BLaER1 (cell line): ENCODE measurements at regions not wholly inside any gene's neighbourhood (a gene's known extent, or its start where the extent isn't known, plus 50 kb on each side); places are given as distances from the start of the nearest gene placed in this dataset.
A peak's percentile ranks its signal among the peaks of the same experiment; 100 is the strongest.

Experiments used
- H3K27ac ChIP-seq: shearing (Covaris generic); formaldehyde crosslinking; 2 replicates; pipeline ENCODE4 v1.8.1; 2022
- H3K27me3 ChIP-seq: shearing (Covaris generic); formaldehyde crosslinking; 2 replicates; pipeline ENCODE4 v1.8.1; 2022
- H3K36me3 ChIP-seq: shearing (Covaris generic); formaldehyde crosslinking; 2 replicates; pipeline ENCODE4 v1.8.1; 2022
- H3K4me1 ChIP-seq: shearing (Covaris generic); formaldehyde crosslinking; 2 replicates; pipeline ENCODE4 v1.8.1; 2022
- H3K4me2 ChIP-seq: shearing (Covaris generic); formaldehyde crosslinking; 2 replicates; pipeline ENCODE4 v1.8.1; 2022
- H3K4me3 ChIP-seq: shearing (Covaris generic); formaldehyde crosslinking; 2 replicates; pipeline ENCODE4 v1.8.1; 2022
- H3K9ac ChIP-seq: shearing (Covaris generic); formaldehyde crosslinking; 2 replicates; pipeline ENCODE4 v1.8.1; 2022
- H3K9me3 ChIP-seq: shearing (Covaris generic); formaldehyde crosslinking; 2 replicates; pipeline ENCODE4 v1.8.1; 2022
- H4K20me1 ChIP-seq: shearing (Covaris generic); formaldehyde crosslinking; 2 replicates; pipeline ENCODE4 v1.8.1; 2022
- Cebpa-rat ChIP-seq: shearing (Covaris generic); IDR thresholded peaks from 2 replicates; pipeline ENCODE4 v1.8.1; 2022

- H3K27ac ChIP-seq: no peak overlapping the region
- no peak for TF ChIP-seq Cebpa-rat
- H3K4me2 ChIP-seq: peak overlapping the region; percentile 98
- peaks cover 55% of the 10 kb centered on the region for H3K4me1 ChIP-seq
- H3K9me3 ChIP-seq: no peaks in the 10 kb centered on the region
- no peak overlapping the region for H3K4me3 ChIP-seq
- peaks cover 5% of the 10 kb centered on the region; the same call in 1 of the 2 replicates for H3K36me3 ChIP-seq
- peaks cover 12% of the 10 kb centered on the region for H3K27me3 ChIP-seq
- peaks cover 45% of the 10 kb centered on the region for H4K20me1 ChIP-seq
- H3K9ac ChIP-seq: no peak overlapping the region
Observed at GRCh38 chr21:31556662-31557061, 102.8 kb upstream of the SOD1 start.

- Histone ChIP-seq H3K27me3 (peaks cover 12% of the 10 kb centered on the region), H3K9ac (no peak overlapping the region), H3K9me3 (no peaks in the 10 kb centered on the region), H3K36me3 (peaks cover 5% of the 10 kb centered on the region; the same call in 1 of the 2 replicates), H3K4me3 (no peak overlapping the region), H3K4me1 (peaks cover 50% of the 10 kb centered on the region), H4K20me1 (peaks cover 54% of the 10 kb centered on the region), H3K27ac (no peak overlapping the region), H3K4me2 (0 out of 2 replicates have a peak overlapping the region, but pooled peaks have one; percentile 27)
- no peak for TF ChIP-seq Cebpa-rat
Observed at GRCh38 chr21:31555741-31556191, 103.7 kb upstream of the SOD1 start.

- H3K4me2 ChIP-seq: peak overlapping the region; percentile 18
- TF ChIP-seq Cebpa-rat: no peak
- H3K4me3 ChIP-seq: no peak overlapping the region
Observed at GRCh38 chr21:31554511-31555022, 104.9 kb upstream of the SOD1 start.

GRCh38 chr21:31553926-31554325 lies 105.6 kb upstream of the SOD1 start:
- TF ChIP-seq Cebpa-rat: no peak
- H3K4me2 ChIP-seq: peak overlapping the region; percentile 18; the same call in 1 of the 2 replicates

More at GRCh38 chr21:31554511-31555022, 104.9 kb upstream of the SOD1 start:
- peaks cover 39% of the 10 kb centered on the region for H3K4me1 ChIP-seq
- 0 out of 2 replicates have a peak, but pooled peaks cover 7% of the 10 kb centered on the region for H3K9me3 ChIP-seq
- no peak overlapping the region for H3K9ac ChIP-seq
- peaks cover 5% of the 10 kb centered on the region; the same call in 1 of the 2 replicates for H3K36me3 ChIP-seq
- H3K27ac ChIP-seq: no peak overlapping the region
- H3K27me3 ChIP-seq: peaks cover 12% of the 10 kb centered on the region
- peaks cover 55% of the 10 kb centered on the region for H4K20me1 ChIP-seq

GRCh38 chr21:31553461-31553860 lies 106.0 kb upstream of the SOD1 start:
- Histone ChIP-seq H3K4me3 (no peak overlapping the region), H3K4me1 (peaks cover 39% of the 10 kb centered on the region), H4K20me1 (peaks cover 55% of the 10 kb centered on the region), H3K4me2 (no peak overlapping the region), H3K36me3 (peaks cover 5% of the 10 kb centered on the region; the same call in 1 of the 2 replicates), H3K9ac (no peak overlapping the region), H3K27ac (no peak overlapping the region), H3K9me3 (0 out of 2 replicates have a peak, but pooled peaks cover 7% of the 10 kb centered on the region), H3K27me3 (peaks cover 12% of the 10 kb centered on the region)
- no peak for TF ChIP-seq Cebpa-rat

More at GRCh38 chr21:31553926-31554325, 105.6 kb upstream of the SOD1 start:
- peaks cover 12% of the 10 kb centered on the region for H3K27me3 ChIP-seq
- no peak overlapping the region for H3K27ac ChIP-seq
- peaks cover 55% of the 10 kb centered on the region for H4K20me1 ChIP-seq
- peaks cover 5% of the 10 kb centered on the region; the same call in 1 of the 2 replicates for H3K36me3 ChIP-seq
- peaks cover 39% of the 10 kb centered on the region for H3K4me1 ChIP-seq
- no peak overlapping the region for H3K4me3 ChIP-seq
- H3K9ac ChIP-seq: no peak overlapping the region
- H3K9me3 ChIP-seq: 0 out of 2 replicates have a peak, but pooled peaks cover 7% of the 10 kb centered on the region

- no peak for TF ChIP-seq Cebpa-rat
- H3K4me1 ChIP-seq: peaks cover 39% of the 10 kb centered on the region
- no peak overlapping the region for H3K4me3 ChIP-seq
- H3K9me3 ChIP-seq: 0 out of 2 replicates have a peak, but pooled peaks cover 7% of the 10 kb centered on the region
- H3K27ac ChIP-seq: no peak overlapping the region
- H3K4me2 ChIP-seq: no peak overlapping the region
- peaks cover 53% of the 10 kb centered on the region for H4K20me1 ChIP-seq
- peaks cover 5% of the 10 kb centered on the region; the same call in 1 of the 2 replicates for H3K36me3 ChIP-seq
- H3K9ac ChIP-seq: no peak overlapping the region
- H3K27me3 ChIP-seq: peaks cover 11% of the 10 kb centered on the region
Observed at GRCh38 chr21:31552826-31553225, 106.7 kb upstream of the SOD1 start.

GRCh38 chr21:31550070-31550469 lies 109.4 kb upstream of the SOD1 start:
- TF ChIP-seq Cebpa-rat: no peak
- peaks cover 5% of the 10 kb centered on the region; the same call in 1 of the 2 replicates for H3K36me3 ChIP-seq
- peaks cover 12% of the 10 kb centered on the region for H3K4me1 ChIP-seq
- H3K27me3 ChIP-seq: no peaks in the 10 kb centered on the region
- no peak overlapping the region for H3K4me2 ChIP-seq
- no peak overlapping the region for H3K9ac ChIP-seq
- no peak overlapping the region for H3K4me3 ChIP-seq
- peaks cover 36% of the 10 kb centered on the region for H4K20me1 ChIP-seq
- H3K27ac ChIP-seq: no peak overlapping the region
- H3K9me3 ChIP-seq: 0 out of 2 replicates have a peak, but pooled peaks cover 7% of the 10 kb centered on the region

- no peaks in the 10 kb centered on the region for H3K4me1 ChIP-seq
- H3K4me3 ChIP-seq: no peak overlapping the region
- peaks cover 29% of the 10 kb centered on the region for H4K20me1 ChIP-seq
- H3K27me3 ChIP-seq: no peaks in the 10 kb centered on the region
- no peak overlapping the region for H3K4me2 ChIP-seq
- H3K9me3 ChIP-seq: 0 out of 2 replicates have a peak, but pooled peaks cover 7% of the 10 kb centered on the region
- no peak overlapping the region for H3K27ac ChIP-seq
- H3K9ac ChIP-seq: no peak overlapping the region
- no peak for TF ChIP-seq Cebpa-rat
- peaks cover 5% of the 10 kb centered on the region; the same call in 1 of the 2 replicates for H3K36me3 ChIP-seq
Observed at GRCh38 chr21:31548688-31549087, 110.8 kb upstream of the SOD1 start.

GRCh38 chr21:31546443-31547170 lies 112.9 kb upstream of the SOD1 start:
- TF ChIP-seq Cebpa-rat: no peak
- H3K4me1 ChIP-seq: no peaks in the 10 kb centered on the region
- H3K9me3 ChIP-seq: 0 out of 2 replicates have a peak, but pooled peaks cover 7% of the 10 kb centered on the region
- H4K20me1 ChIP-seq: peaks cover 31% of the 10 kb centered on the region
- H3K4me2 ChIP-seq: no peak overlapping the region
- H3K9ac ChIP-seq: no peak overlapping the region
- H3K27me3 ChIP-seq: no peaks in the 10 kb centered on the region
- no peak overlapping the region for H3K4me3 ChIP-seq
- H3K27ac ChIP-seq: no peak overlapping the region
- peaks cover 9% of the 10 kb centered on the region; the same call in 1 of the 2 replicates for H3K36me3 ChIP-seq

- H3K36me3 ChIP-seq: peaks cover 11% of the 10 kb centered on the region; the same call in 1 of the 2 replicates
- H3K9me3 ChIP-seq: 0 out of 2 replicates have a peak, but pooled peaks cover 4% of the 10 kb centered on the region
- peaks cover 23% of the 10 kb centered on the region; the same call in 1 of the 2 replicates for H4K20me1 ChIP-seq
- no peaks in the 10 kb centered on the region for H3K4me1 ChIP-seq
- H3K4me3 ChIP-seq: no peak overlapping the region
- no peaks in the 10 kb centered on the region for H3K27me3 ChIP-seq
- H3K4me2 ChIP-seq: no peak overlapping the region
- no peak for TF ChIP-seq Cebpa-rat
- no peak overlapping the region for H3K9ac ChIP-seq
- H3K27ac ChIP-seq: no peak overlapping the region
Observed at GRCh38 chr21:31545036-31545435, 114.5 kb upstream of the SOD1 start.
